OCI-LY1 (cell line): ENCODE measurements at regions not wholly inside any gene's neighbourhood (a gene's known extent, or its start where the extent isn't known, plus 50 kb on each side); places are given as distances from the start of the nearest gene placed in this dataset.

Source experiments
- H2AFZ ChIP-seq: fragments of 200-600 bp; sonication (generic), shearing (Covaris generic); 2 replicates; pipeline ENCODE4 v1.6.0; 2014; ENCODE audit warnings: antibody characterized with exemption, mild to moderate bottlenecking, low read length
- H3F3A ChIP-seq: fragments of 200-600 bp; sonication (generic), shearing (Covaris generic); 2 replicates; pipeline ENCODE4 v1.6.0; 2014; ENCODE audit warnings: mild to moderate bottlenecking, antibody characterized with exemption, low read length, moderate library complexity; ENCODE audit not compliant: insufficient read depth
- H3K27ac ChIP-seq: fragments of 200-600 bp; sonication (generic); 2 replicates; pipeline ENCODE4 v1.5.1; 2014; ENCODE audit warnings: low read length, mixed run types, mild to moderate bottlenecking, low read depth; ENCODE audit not compliant: poor library complexity, severe bottlenecking
- H3K27me3 ChIP-seq: fragments of 200-600 bp; sonication (generic); 2 replicates; pipeline ENCODE4 v1.6.0; 2014; ENCODE audit warnings: antibody characterized with exemption, mild to moderate bottlenecking, low read length, moderate library complexity; ENCODE audit not compliant: insufficient read depth
- H3K36me3 ChIP-seq: fragments of 200-600 bp; sonication (generic); 2 replicates; pipeline ENCODE4 v1.6.1; 2014; ENCODE audit warnings: mild to moderate bottlenecking, antibody characterized with exemption, low read length, moderate library complexity, mixed read lengths; ENCODE audit not compliant: insufficient read depth
- H3K4me1 ChIP-seq: fragments of 200-600 bp; sonication (generic); 2 replicates; pipeline ENCODE4 v1.5.1; 2014; ENCODE audit warnings: mild to moderate bottlenecking, low read length, moderate library complexity; ENCODE audit not compliant: insufficient read depth, severe bottlenecking
- H3K4me2 ChIP-seq: fragments of 200-600 bp; sonication (generic), shearing (Covaris generic); 2 replicates; pipeline ENCODE4 v1.6.1; 2014; ENCODE audit warnings: low read length
- H3K4me3 ChIP-seq: fragments of 200-600 bp; sonication (generic); 2 replicates; pipeline ENCODE4 v1.5.1; 2014; ENCODE audit warnings: low read length, low read depth, mild to moderate bottlenecking, mixed read lengths; ENCODE audit not compliant: poor library complexity, severe bottlenecking
- H3K79me2 ChIP-seq: fragments of 200-600 bp; shearing (Covaris generic); 2 replicates; pipeline ENCODE4 v1.6.1; 2016; ENCODE audit warnings: mixed run types, low read length, mixed read lengths; ENCODE audit not compliant: insufficient read depth
- H3K9ac ChIP-seq: fragments of 200-600 bp; sonication (generic), shearing (Covaris generic); 2 replicates; pipeline ENCODE4 v1.6.1; 2014; ENCODE audit warnings: mild to moderate bottlenecking, low read length, mixed read lengths
- H3K9me2 ChIP-seq: fragments of 200-600 bp; sonication (generic), shearing (Covaris generic); 2 replicates; pipeline ENCODE4 v1.6.1; 2014; ENCODE audit warnings: low read depth, mild to moderate bottlenecking, low read length, mixed read lengths
- H3K9me3 ChIP-seq: fragments of 200-600 bp; shearing (Covaris generic); 2 replicates; pipeline ENCODE4 v1.6.1; 2014; ENCODE audit warnings: low read length, mixed read lengths
- H4K20me1 ChIP-seq: fragments of 200-600 bp; sonication (generic), shearing (Covaris generic); 2 replicates; pipeline ENCODE4 v1.6.0; 2016; ENCODE audit warnings: mild to moderate bottlenecking, low read length; ENCODE audit not compliant: insufficient read depth
- CTCF ChIP-seq: fragments of 200-600 bp; sonication (generic), shearing (Covaris generic); IDR thresholded peaks from 2 replicates; pipeline ENCODE4 v1.5.1; 2017; ENCODE audit warnings: mild to moderate bottlenecking, antibody characterized with exemption, low read length, moderate library complexity, mixed read lengths
- EZH2 ChIP-seq: fragments of 200-600 bp; sonication (generic), shearing (Covaris generic); IDR thresholded peaks from 2 replicates; pipeline ENCODE4 v1.8.0; 2017; ENCODE audit warnings: borderline replicate concordance, mixed run types, mild to moderate bottlenecking, antibody characterized with exemption, low read length, moderate library complexity, mixed read lengths

DNA sequence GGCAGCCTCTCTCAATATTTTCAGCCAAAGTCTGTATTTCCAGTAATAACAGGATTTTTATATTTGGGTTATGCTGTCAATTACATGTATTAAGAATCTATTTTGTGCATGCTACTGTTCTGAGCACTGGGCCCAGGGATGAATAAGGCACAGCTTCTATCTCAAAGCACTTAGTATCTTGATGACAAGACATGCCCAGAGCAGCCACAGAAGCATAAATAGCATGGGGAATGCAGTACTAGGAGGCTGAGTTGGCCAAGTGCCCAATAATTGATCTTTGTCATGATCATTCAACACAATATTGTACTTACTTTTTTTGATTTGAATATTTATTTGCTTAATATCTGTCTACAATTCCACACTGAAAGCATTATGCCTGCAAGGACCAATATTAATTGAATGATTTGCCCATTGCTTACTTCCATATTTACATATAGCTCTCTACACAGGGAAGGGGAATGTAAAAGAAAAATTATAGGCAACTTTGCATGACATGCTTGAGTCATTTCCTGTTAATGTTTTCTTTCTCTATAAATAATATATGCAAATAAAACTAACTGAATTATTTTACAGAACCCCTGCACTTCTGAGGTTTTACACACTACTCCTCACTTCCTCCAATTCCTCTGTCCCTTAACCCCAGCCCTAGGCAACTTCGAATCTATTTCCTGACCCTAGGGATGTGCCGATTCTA is 298.9 kb upstream of the BMP2 start:
- Histone ChIP-seq H3K9me3 (no peaks in the 10 kb centered on the region), H3K36me3 (no peaks in the 10 kb centered on the region), H3K79me2 (no peaks in the 10 kb centered on the region), H3K4me2 (no peak overlapping the region), H3K4me3 (no peak overlapping the region), H3K27ac (no peak overlapping the region), H3K9ac (no peak overlapping the region), H4K20me1 (no peaks in the 10 kb centered on the region), H3K9me2 (no peaks in the 10 kb centered on the region), H3F3A (no peaks in the 10 kb centered on the region), H3K4me1 (no peaks in the 10 kb centered on the region), H2AFZ (no peak overlapping the region), H3K27me3 (no peaks in the 10 kb centered on the region)
- TF ChIP-seq EZH2, result no peak
- no peak for TF ChIP-seq CTCF

DNA sequence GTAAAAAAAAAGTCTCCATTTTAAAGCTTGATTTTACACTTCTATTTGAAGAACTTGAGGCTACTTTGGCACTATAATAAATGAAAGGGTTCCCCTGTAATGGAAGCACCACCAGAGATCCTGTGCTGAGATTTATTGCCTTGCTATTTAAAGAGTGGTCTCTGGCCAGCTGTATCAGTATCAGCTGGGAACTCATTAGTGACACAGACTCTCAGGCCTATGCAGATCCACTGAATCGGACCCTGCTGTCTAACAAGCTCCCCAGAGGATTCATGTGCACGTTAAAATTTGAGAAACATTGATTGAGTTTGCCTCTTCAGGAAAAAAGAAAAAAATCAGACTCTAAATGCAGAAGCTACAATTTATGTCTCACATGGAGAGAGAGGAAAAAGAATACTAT is 299.9 kb upstream of the BMP2 start:
- no peaks in the 10 kb centered on the region for H3K4me1 ChIP-seq
- H3K36me3 ChIP-seq, result no peaks in the 10 kb centered on the region
- H3K9ac ChIP-seq, result no peak overlapping the region
- TF ChIP-seq CTCF (no peak), EZH2 (no peak)
- H3K4me3 ChIP-seq, result no peak overlapping the region
- no peaks in the 10 kb centered on the region for H3K9me3 ChIP-seq
- no peaks in the 10 kb centered on the region for H3F3A ChIP-seq
- H4K20me1 ChIP-seq, result no peaks in the 10 kb centered on the region
- H3K9me2 ChIP-seq, result no peaks in the 10 kb centered on the region
- no peak overlapping the region for H3K27ac ChIP-seq
- no peaks in the 10 kb centered on the region for H3K27me3 ChIP-seq
- H3K4me2 ChIP-seq, result no peak overlapping the region
- no peaks in the 10 kb centered on the region for H3K79me2 ChIP-seq
- H2AFZ ChIP-seq, result no peak overlapping the region

- Histone ChIP-seq H3K36me3 (no peaks in the 10 kb centered on the region), H3F3A (no peaks in the 10 kb centered on the region), H3K27me3 (no peaks in the 10 kb centered on the region), H2AFZ (no peak overlapping the region), H3K27ac (no peak overlapping the region), H4K20me1 (no peaks in the 10 kb centered on the region), H3K79me2 (no peaks in the 10 kb centered on the region), H3K9ac (no peak overlapping the region), H3K4me3 (no peak overlapping the region), H3K9me2 (no peaks in the 10 kb centered on the region), H3K4me2 (no peak overlapping the region), H3K4me1 (no peaks in the 10 kb centered on the region), H3K9me3 (no peaks in the 10 kb centered on the region)
- TF ChIP-seq CTCF, result no peak
- no peak for TF ChIP-seq EZH2
Measured at GRCh38 chr20:6466075-6466810, 301.2 kb upstream of the BMP2 start.
